B cell (primary cell): ENCODE measurements at regions not wholly inside any gene's neighbourhood (a gene's known extent, or its start where the extent isn't known, plus 50 kb on each side); places are given as distances from the start of the nearest gene placed in this dataset.
"Not testable (repeated sequence)": the region's sequence is repeated elsewhere in the genome, so short reads cannot be mapped to it uniquely, and the experiment has no call there.

Source experiments
- ATAC-seq: fragments of 200-7000 bp; cut with Tn5 transposase; one replicate; pipeline ENCODE4 v1.10.0; 2021; ENCODE audit warnings: low read depth, mild to moderate bottlenecking, moderate number of reproducible peaks, moderate library complexity
- CTCF ChIA-PET: fragments of 350-600 bp; sonication (Branson Sonifier 250); formaldehyde crosslinking; loops from one replicate; lab custom pipeline; 2021; ENCODE audit warnings: antibody characterized with exemption, inconsistent platforms; lab: Charles Lee
- POLR2A ChIA-PET: fragments of 350-600 bp; sonication (Branson Sonifier 250); formaldehyde crosslinking; loops from one replicate; lab custom pipeline; 2021; ENCODE audit warnings: antibody characterized with exemption; lab: Charles Lee
- DNase-seq: peaks from one replicate; pipeline ENCODE4 v3.0.0; 2013
- H2AFZ ChIP-seq: 2 replicates; pipeline ENCODE4 v1.6.1; 2012; ENCODE audit warnings: mild to moderate bottlenecking, low read depth, low read length; ENCODE audit not compliant: insufficient read depth, poor library complexity, severe bottlenecking
- H3K27ac ChIP-seq, 2 donors: 1 replicate in 1 of 2; 2 replicates in 1 of 2; pipeline ENCODE4 v1.5.1; 2012 to 2013; ENCODE audit warnings: low read length in 2 of 2, mild to moderate bottlenecking in 2 of 2, moderate library complexity in 1 of 2
- H3K27me3 ChIP-seq, 4 experiments: fragments of 200-600 bp in 1 of 4; sonication (generic) in 1 of 4; replicated peaks in 1 of 4; 1 replicate in 2 of 4; 2 replicates in 2 of 4; pipeline versions ENCODE4 v1.6.1 to v1.7.0; 2013 to 2016; ENCODE audit warnings: low read length in 3 of 4, mild to moderate bottlenecking in 2 of 4, mixed read lengths in 1 of 4, moderate library complexity in 1 of 4; ENCODE audit not compliant: insufficient read depth in 4 of 4, control insufficient read depth in 3 of 4; ENCODE audit errors: control extremely low read depth in 1 of 4
- H3K36me3 ChIP-seq, 2 experiments: replicated peaks in 1 of 2; 1 replicate in 1 of 2; 2 replicates in 1 of 2; pipeline versions ENCODE4 v1.6.1 to v1.7.1; 2013; ENCODE audit warnings: low read length in 1 of 2; ENCODE audit not compliant: insufficient read depth in 2 of 2, control insufficient read depth in 1 of 2; ENCODE audit errors: control extremely low read depth in 1 of 2, extremely low read depth in 1 of 2
- H3K4me1 ChIP-seq, 2 donors: fragments of 200-600 bp in 1 of 2; sonication (generic) in 1 of 2; 1 replicate in 1 of 2; 2 replicates in 1 of 2; pipeline versions ENCODE4 v1.5.1 to v1.6.1; 2013 to 2017; ENCODE audit warnings: low read length in 2 of 2; ENCODE audit not compliant: control insufficient read depth in 2 of 2, insufficient read depth in 2 of 2
- H3K4me2 ChIP-seq: replicated peaks from 2 replicates; pipeline ENCODE3; 2012; ENCODE audit warnings: mild to moderate bottlenecking, low read depth, low read length; ENCODE audit not compliant: poor library complexity, severe bottlenecking
- H3K4me3 ChIP-seq, 5 experiments: fragments of 200-600 bp in 1 of 5; sonication (generic) in 1 of 5; 1 replicate in 3 of 5; 2 replicates in 2 of 5; pipeline versions ENCODE4 v1.5.1 to v1.7.0; 2011 to 2016; ENCODE audit warnings: low read length in 4 of 5, mild to moderate bottlenecking in 4 of 5, low read depth in 2 of 5, control low read depth in 1 of 5, moderate library complexity in 1 of 5; ENCODE audit not compliant: insufficient read depth in 1 of 5; ENCODE audit errors: control extremely low read depth in 1 of 5, extremely low read depth in 1 of 5
- H3K79me2 ChIP-seq: fragments of 200-600 bp; sonication (generic); one replicate; pipeline ENCODE4 v1.6.0; 2016; ENCODE audit warnings: low read length; ENCODE audit not compliant: control insufficient read depth, insufficient read depth
- H3K9ac ChIP-seq: fragments of 200-600 bp; sonication (generic); 2 replicates; pipeline ENCODE4 v1.6.1; 2017; ENCODE audit warnings: mild to moderate bottlenecking, low read length, moderate library complexity
- H3K9me3 ChIP-seq, 3 donors: one replicate each; pipeline versions ENCODE4 v1.6.1 to v1.7.1; 2013; ENCODE audit warnings: low read length in 2 of 3; ENCODE audit not compliant: control insufficient read depth in 2 of 3, insufficient read depth in 1 of 3; ENCODE audit errors: control extremely low read depth in 1 of 3
- H4K20me1 ChIP-seq: 2 replicates; pipeline ENCODE4 v1.6.0; 2012; ENCODE audit warnings: mild to moderate bottlenecking, low read length; ENCODE audit not compliant: insufficient read depth, control insufficient read depth, poor library complexity, severe bottlenecking
- H3K27ac Mint-ChIP-seq: one replicate; pipeline ENCODE4 v1.8.0; 2021; ENCODE audit warnings: mixed read lengths
- H3K27me3 Mint-ChIP-seq: one replicate; pipeline ENCODE4 v1.8.0; 2021; ENCODE audit warnings: mixed read lengths
- H3K4me1 Mint-ChIP-seq: one replicate; pipeline ENCODE4 v1.8.0; 2021; ENCODE audit warnings: mixed read lengths
- H3K4me3 Mint-ChIP-seq: one replicate; pipeline ENCODE4 v1.8.0; 2021; ENCODE audit warnings: mixed read lengths
- H3K9me3 Mint-ChIP-seq: one replicate; pipeline ENCODE4 v1.8.0; 2022; ENCODE audit warnings: mixed read lengths; ENCODE audit not compliant: insufficient read depth
- EZH2 ChIP-seq: IDR thresholded peaks from 2 replicates; pipeline ENCODE4 v1.6.1; 2012; ENCODE audit warnings: borderline replicate concordance, low read depth, mild to moderate bottlenecking, moderate library complexity, low read length; ENCODE audit not compliant: insufficient read depth, poor library complexity, severe bottlenecking
- WGBS: methylation state at CpG from one replicate; pipeline ENCODE4 v1.1.5; 2013; ENCODE audit warnings: missing lambda C conversion rate; ENCODE audit not compliant: insufficient coverage; 5-methylcytosine and 5-hydroxymethylcytosine counted together
- intact Hi-C: fragments of 100-400 bp; cut with micrococcal nuclease; formaldehyde crosslinking; loops from one replicate; pipeline ENCODE4 v1.10.0; 2022
- TF ChIP-seq, protein P1 (sequence below): fragments of 200-600 bp; IDR thresholded peaks from one replicate; pipeline ENCODE4 v1.8.0; 2022; ENCODE audit warnings: antibody characterized with exemption, mild to moderate bottlenecking

DNA sequence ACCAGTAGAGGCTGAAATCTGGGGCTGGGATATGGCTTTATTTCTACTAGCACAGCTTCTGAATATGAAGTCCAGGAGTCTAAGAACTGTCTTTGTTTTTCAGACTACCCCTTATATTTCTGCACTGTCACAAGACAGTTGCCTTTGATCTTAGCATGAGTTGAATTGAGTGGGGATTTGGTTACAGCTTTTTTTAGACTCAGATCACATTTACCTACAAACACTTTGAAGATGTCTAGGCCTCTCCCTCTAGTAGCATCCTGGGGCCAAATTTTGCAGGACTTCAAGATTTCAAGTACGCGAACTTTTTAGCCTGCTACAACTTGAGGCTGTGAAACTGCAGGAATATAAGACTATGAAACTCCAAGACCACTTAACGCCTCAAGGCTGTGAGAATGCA is 240.2 kb downstream of the NEBL start:
- no peak for ATAC-seq
- POLR2A ChIA-PET: no interaction called here
- H3K4me3 ChIP-seq: no peak overlapping the region
- no peaks in the 10 kb centered on the region for H3K79me2 ChIP-seq
- TF ChIP-seq, protein P1, sequence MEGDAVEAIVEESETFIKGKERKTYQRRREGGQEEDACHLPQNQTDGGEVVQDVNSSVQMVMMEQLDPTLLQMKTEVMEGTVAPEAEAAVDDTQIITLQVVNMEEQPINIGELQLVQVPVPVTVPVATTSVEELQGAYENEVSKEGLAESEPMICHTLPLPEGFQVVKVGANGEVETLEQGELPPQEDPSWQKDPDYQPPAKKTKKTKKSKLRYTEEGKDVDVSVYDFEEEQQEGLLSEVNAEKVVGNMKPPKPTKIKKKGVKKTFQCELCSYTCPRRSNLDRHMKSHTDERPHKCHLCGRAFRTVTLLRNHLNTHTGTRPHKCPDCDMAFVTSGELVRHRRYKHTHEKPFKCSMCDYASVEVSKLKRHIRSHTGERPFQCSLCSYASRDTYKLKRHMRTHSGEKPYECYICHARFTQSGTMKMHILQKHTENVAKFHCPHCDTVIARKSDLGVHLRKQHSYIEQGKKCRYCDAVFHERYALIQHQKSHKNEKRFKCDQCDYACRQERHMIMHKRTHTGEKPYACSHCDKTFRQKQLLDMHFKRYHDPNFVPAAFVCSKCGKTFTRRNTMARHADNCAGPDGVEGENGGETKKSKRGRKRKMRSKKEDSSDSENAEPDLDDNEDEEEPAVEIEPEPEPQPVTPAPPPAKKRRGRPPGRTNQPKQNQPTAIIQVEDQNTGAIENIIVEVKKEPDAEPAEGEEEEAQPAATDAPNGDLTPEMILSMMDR: no peak
- no peak for TF ChIP-seq EZH2
- H3K9ac ChIP-seq: no peak overlapping the region
- no peak overlapping the region for H3K27ac ChIP-seq
- DNase-seq: no peak
- H3K27me3 ChIP-seq: no peaks in the 10 kb centered on the region
- CTCF ChIA-PET: no interaction called here
- Mint-ChIP-seq H3K27me3 (no peaks in the 10 kb centered on the region), H3K4me1 (no peaks in the 10 kb centered on the region), H3K9me3 (peaks cover 3% of the 10 kb centered on the region), H3K27ac (no peak overlapping the region), H3K4me3 (no peak overlapping the region)
- no peak overlapping the region for H3K4me2 ChIP-seq
- no peaks in the 10 kb centered on the region for H4K20me1 ChIP-seq
- H3K36me3 ChIP-seq: no peaks in the 10 kb centered on the region
- WGBS: no CpG with 5 or more reads among the region's 3 CpGs
- no peak overlapping the region for H2AFZ ChIP-seq
- intact Hi-C loops: no loop called here
- peaks cover 0 to 1% (median 0%) of the 10 kb centered on the region in 3 donors for H3K9me3 ChIP-seq
- no peaks in the 10 kb centered on the region for H3K4me1 ChIP-seq

DNA sequence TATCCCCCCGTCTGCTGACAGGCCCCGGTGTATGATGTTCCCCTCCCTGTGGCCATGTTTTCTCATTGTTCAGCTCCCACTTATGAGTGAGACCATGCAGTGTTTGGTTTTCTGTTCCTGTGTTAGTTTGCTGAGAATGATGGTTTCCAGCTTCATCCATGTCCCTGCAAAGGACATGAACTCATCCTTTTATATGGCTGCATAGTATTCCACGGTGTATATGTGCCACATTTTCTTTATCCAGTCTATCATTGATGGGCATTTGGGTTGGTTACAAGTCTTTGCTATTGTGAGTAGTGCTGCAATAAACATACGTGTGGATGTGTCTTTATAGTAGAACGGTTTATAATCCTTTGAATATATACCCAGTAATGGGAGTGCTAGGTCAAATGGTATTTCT is 244.7 kb downstream of the NEBL start:
- DNase-seq, H3K27ac Mint-ChIP-seq, H4K20me1 ChIP-seq, H3K9me3 Mint-ChIP-seq, POLR2A ChIA-PET, H3K79me2 ChIP-seq, ATAC-seq, H3K9me3 ChIP-seq, H3K36me3 ChIP-seq, H3K4me3 Mint-ChIP-seq, H3K27ac ChIP-seq, H3K4me2 ChIP-seq, H3K27me3 Mint-ChIP-seq, intact Hi-C loops, H3K4me1 ChIP-seq, H2AFZ ChIP-seq, CTCF ChIA-PET, H3K4me3 ChIP-seq, H3K27me3 ChIP-seq, H3K4me1 Mint-ChIP-seq, H3K9ac ChIP-seq: not testable (repeated sequence)
- WGBS: no CpG with 5 or more reads among the region's 5 CpGs
